HEK293 (cell line): ENCODE measurements at regions not wholly inside any gene's neighbourhood (a gene's known extent, or its start where the extent isn't known, plus 50 kb on each side); places are given as distances from the start of the nearest gene placed in this dataset.

ENCODE experiments used
- CTCF ChIA-PET: fragments of 350-600 bp; formaldehyde crosslinking; extraction: SDS; loops from one replicate; lab custom pipeline; 2021; ENCODE audit warnings: antibody characterized with exemption; lab: Yijun Ruan, JAX
- POLR2A ChIA-PET: fragments of 300-600 bp; formaldehyde crosslinking; extraction: SDS; loops from one replicate; lab custom pipeline; 2020; ENCODE audit warnings: antibody characterized with exemption, inconsistent platforms; lab: Yijun Ruan, JAX
- H3K27ac ChIP-seq: fragments of 200-500 bp; sonication (Bioruptor generic); 2 replicates; pipeline ENCODE4 v1.5.1; 2014; ENCODE audit warnings: low read depth, low read length, control low read depth, inconsistent platforms; ENCODE audit errors: extremely low read depth
- H3K36me3 ChIP-seq, 2 experiments: fragments of 200-500 bp in 1 of 2; sonication (Bioruptor generic) in 1 of 2; 1 replicate in 1 of 2; 2 replicates in 1 of 2; pipeline ENCODE4 v1.5.1; 2014 to 2017; ENCODE audit warnings: inconsistent platforms in 2 of 2, low read length in 2 of 2; ENCODE audit not compliant: control insufficient read depth in 2 of 2, insufficient read depth in 1 of 2
- H3K4me1 ChIP-seq: fragments of 200-500 bp; sonication (Bioruptor generic); 2 replicates; pipeline ENCODE4 v1.5.1; 2014; ENCODE audit warnings: mild to moderate bottlenecking, low read length, inconsistent platforms; ENCODE audit not compliant: control insufficient read depth, insufficient read depth
- H3K4me3 ChIP-seq: 2 replicates; pipeline ENCODE4 v1.5.1; 2011; ENCODE audit warnings: low read depth, mild to moderate bottlenecking, control low read depth, low read length, moderate library complexity
- H3K9me3 ChIP-seq: fragments of 200-500 bp; sonication (Bioruptor generic); 2 replicates; pipeline ENCODE4 v1.5.1; 2014; ENCODE audit warnings: low read depth, low read length, inconsistent platforms; ENCODE audit not compliant: control insufficient read depth, insufficient read depth
- BCL11B ChIP-seq: fragments of 450-650 bp; formaldehyde crosslinking; IDR thresholded peaks from 2 replicates; pipeline ENCODE4 v1.5.1; 2016; ENCODE audit warnings: low read depth, missing biosample characterization, missing genetic modification characterization
- GLIS2 ChIP-seq: fragments of 450-650 bp; formaldehyde crosslinking; IDR thresholded peaks from 2 replicates; pipeline ENCODE4 v1.5.1; 2016; ENCODE audit warnings: missing biosample characterization, missing genetic modification characterization
- PRDM4 ChIP-seq: fragments of 450-650 bp; formaldehyde crosslinking; IDR thresholded peaks from 2 replicates; pipeline ENCODE4 v1.5.1; 2017; ENCODE audit warnings: missing biosample characterization, missing genetic modification characterization
- SALL2 ChIP-seq: fragments of 450-650 bp; formaldehyde crosslinking; IDR thresholded peaks from 2 replicates; pipeline ENCODE4 v1.5.0; 2017; ENCODE audit warnings: missing biosample characterization, mild to moderate bottlenecking, missing genetic modification characterization, borderline replicate concordance
- ZBTB44 ChIP-seq: fragments of 450-650 bp; IDR thresholded peaks from 2 replicates; pipeline ENCODE4 v1.5.1; 2018; ENCODE audit warnings: missing biosample characterization, mild to moderate bottlenecking, missing genetic modification characterization
- ZFHX2 ChIP-seq: fragments of 450-650 bp; formaldehyde crosslinking; conservative IDR thresholded peaks from 2 replicates; pipeline ENCODE4 v1.5.1; 2016; ENCODE audit warnings: missing biosample characterization, missing genetic modification characterization
- ZNF214 ChIP-seq: fragments of 450-650 bp; formaldehyde crosslinking; IDR thresholded peaks from 2 replicates; pipeline ENCODE4 v1.5.1; 2017; ENCODE audit warnings: missing biosample characterization, mild to moderate bottlenecking, missing genetic modification characterization, borderline replicate concordance
- ZNF24 ChIP-seq: fragments of 450-650 bp; formaldehyde crosslinking; IDR thresholded peaks from 2 replicates; pipeline ENCODE4 v1.5.1; 2016; ENCODE audit warnings: missing biosample characterization, missing genetic modification characterization
- ZNF280D ChIP-seq: fragments of 450-650 bp; formaldehyde crosslinking; IDR thresholded peaks from 2 replicates; pipeline ENCODE4 v1.5.1; 2016; ENCODE audit warnings: missing biosample characterization, missing genetic modification characterization
- ZNF341 ChIP-seq: fragments of 450-650 bp; formaldehyde crosslinking; IDR thresholded peaks from 2 replicates; pipeline ENCODE4; 2016; ENCODE audit warnings: low read depth, missing biosample characterization, missing genetic modification characterization
- ZNF394 ChIP-seq: fragments of 450-650 bp; formaldehyde crosslinking; IDR thresholded peaks from 2 replicates; pipeline ENCODE4 v1.5.1; 2016; ENCODE audit warnings: missing biosample characterization, missing genetic modification characterization, mild to moderate bottlenecking, moderate library complexity, borderline replicate concordance
- ZNF776 ChIP-seq: fragments of 450-650 bp; formaldehyde crosslinking; IDR thresholded peaks from 2 replicates; pipeline ENCODE4 v1.5.0; 2017; ENCODE audit warnings: missing biosample characterization, missing genetic modification characterization, borderline replicate concordance
- TF ChIP-seq, protein P1 (sequence below): fragments of 450-650 bp; formaldehyde crosslinking; IDR thresholded peaks from 2 replicates; pipeline ENCODE4 v1.5.1; 2017; ENCODE audit warnings: missing biosample characterization, missing genetic modification characterization
- TF ChIP-seq, protein P2 (sequence below): fragments of 450-650 bp; formaldehyde crosslinking; IDR thresholded peaks from 2 replicates; pipeline ENCODE4 v1.5.1; 2016; ENCODE audit warnings: missing biosample characterization, missing genetic modification characterization

DNA sequence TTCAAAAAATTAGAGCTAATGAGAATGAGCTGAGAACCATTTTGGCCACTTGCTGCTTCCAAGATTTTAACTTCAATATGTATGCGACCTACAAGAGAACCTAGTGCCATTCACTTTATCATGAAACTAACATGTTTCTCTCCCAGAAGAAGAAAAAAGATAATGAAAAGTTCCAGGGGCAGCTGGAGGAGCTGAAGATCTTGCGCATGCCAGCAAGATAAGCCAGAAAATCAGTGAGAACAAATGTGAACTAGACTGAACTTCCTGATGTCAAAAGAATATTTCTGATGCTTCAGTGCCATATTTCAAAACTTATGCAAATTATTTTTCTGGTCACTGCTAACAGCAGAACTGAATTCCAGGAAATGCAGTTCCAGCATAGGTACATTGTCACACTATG, 1265.1 kb downstream of the BRINP3 start:
- no peak overlapping the region for H3K27ac ChIP-seq
- CTCF ChIA-PET: no interaction called here
- TF ChIP-seq SALL2 (tag by site-specific recombination) (no peak), ZFHX2 (tag by site-specific recombination) (no peak), BCL11B (tag by site-specific recombination) (no peak), GLIS2 (tag by site-specific recombination) (no peak), ZNF341 (no peak), ZBTB44 (tag by site-specific recombination) (no peak), ZNF394 (no peak), ZNF280D (tag by site-specific recombination) (no peak), ZNF24 (tag by site-specific recombination) (no peak), ZNF776 (tag by site-specific recombination) (no peak), ZNF214 (no peak), PRDM4 (no peak)
- TF ChIP-seq, protein P1, sequence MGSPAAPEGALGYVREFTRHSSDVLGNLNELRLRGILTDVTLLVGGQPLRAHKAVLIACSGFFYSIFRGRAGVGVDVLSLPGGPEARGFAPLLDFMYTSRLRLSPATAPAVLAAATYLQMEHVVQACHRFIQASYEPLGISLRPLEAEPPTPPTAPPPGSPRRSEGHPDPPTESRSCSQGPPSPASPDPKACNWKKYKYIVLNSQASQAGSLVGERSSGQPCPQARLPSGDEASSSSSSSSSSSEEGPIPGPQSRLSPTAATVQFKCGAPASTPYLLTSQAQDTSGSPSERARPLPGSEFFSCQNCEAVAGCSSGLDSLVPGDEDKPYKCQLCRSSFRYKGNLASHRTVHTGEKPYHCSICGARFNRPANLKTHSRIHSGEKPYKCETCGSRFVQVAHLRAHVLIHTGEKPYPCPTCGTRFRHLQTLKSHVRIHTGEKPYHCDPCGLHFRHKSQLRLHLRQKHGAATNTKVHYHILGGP: no peak
- TF ChIP-seq, protein P2, sequence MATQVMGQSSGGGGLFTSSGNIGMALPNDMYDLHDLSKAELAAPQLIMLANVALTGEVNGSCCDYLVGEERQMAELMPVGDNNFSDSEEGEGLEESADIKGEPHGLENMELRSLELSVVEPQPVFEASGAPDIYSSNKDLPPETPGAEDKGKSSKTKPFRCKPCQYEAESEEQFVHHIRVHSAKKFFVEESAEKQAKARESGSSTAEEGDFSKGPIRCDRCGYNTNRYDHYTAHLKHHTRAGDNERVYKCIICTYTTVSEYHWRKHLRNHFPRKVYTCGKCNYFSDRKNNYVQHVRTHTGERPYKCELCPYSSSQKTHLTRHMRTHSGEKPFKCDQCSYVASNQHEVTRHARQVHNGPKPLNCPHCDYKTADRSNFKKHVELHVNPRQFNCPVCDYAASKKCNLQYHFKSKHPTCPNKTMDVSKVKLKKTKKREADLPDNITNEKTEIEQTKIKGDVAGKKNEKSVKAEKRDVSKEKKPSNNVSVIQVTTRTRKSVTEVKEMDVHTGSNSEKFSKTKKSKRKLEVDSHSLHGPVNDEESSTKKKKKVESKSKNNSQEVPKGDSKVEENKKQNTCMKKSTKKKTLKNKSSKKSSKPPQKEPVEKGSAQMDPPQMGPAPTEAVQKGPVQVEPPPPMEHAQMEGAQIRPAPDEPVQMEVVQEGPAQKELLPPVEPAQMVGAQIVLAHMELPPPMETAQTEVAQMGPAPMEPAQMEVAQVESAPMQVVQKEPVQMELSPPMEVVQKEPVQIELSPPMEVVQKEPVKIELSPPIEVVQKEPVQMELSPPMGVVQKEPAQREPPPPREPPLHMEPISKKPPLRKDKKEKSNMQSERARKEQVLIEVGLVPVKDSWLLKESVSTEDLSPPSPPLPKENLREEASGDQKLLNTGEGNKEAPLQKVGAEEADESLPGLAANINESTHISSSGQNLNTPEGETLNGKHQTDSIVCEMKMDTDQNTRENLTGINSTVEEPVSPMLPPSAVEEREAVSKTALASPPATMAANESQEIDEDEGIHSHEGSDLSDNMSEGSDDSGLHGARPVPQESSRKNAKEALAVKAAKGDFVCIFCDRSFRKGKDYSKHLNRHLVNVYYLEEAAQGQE (tag by site-specific recombination): no peak
- TF ChIP-seq, all 188 proteins: peak for 0
- H3K9me3 ChIP-seq: no peaks in the 10 kb centered on the region
- H3K4me3 ChIP-seq: no peak overlapping the region
- POLR2A ChIA-PET: no interaction called here
- H3K36me3 ChIP-seq: no peaks in the 10 kb centered on the region
- H3K4me1 ChIP-seq: no peaks in the 10 kb centered on the region
